ENCODE measurements at regions not wholly inside any gene's neighbourhood (a gene's known extent, or its start where the extent isn't known, plus 50 kb on each side); places are given as distances from the start of the nearest gene placed in this dataset.

DNA sequence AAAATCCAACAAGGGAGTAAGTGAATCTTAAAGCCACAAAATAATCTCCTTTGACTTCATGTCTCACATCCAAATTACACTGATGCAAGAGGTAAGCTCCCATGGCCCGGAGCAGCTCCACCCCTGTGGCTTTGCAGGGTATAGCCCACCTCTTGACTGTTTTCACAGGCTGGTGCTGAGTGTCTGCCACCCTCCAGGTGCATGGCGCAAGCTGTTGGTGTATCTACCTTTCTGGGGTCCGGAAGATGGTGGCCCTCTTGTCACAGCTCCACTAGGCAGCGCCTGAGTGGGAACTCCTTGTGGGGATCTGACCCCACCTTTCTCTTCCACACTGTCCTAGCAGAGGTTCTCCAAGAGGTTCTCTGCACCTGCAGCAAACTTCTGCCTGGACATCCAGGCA lies 1051.1 kb upstream of the CDH6 start:
- Histone ChIP-seq H4K8ac (ENCODE audit: extremely low read depth, insufficient read depth, low read length) (no peak overlapping the region), H3K18ac (ENCODE audit: extremely low read depth, low read length) (no peak overlapping the region), H3K4me2 (ENCODE audit: insufficient read depth in 1 of 2, low read depth in 2 of 2, low read length in 2 of 2) (no peak overlapping the region), H3K23me2 (ENCODE audit: low read depth, low read length) (no peaks in the 10 kb centered on the region), H2BK5ac (ENCODE audit: low read depth, low read length) (no peak overlapping the region), H3K79me1 (ENCODE audit: low read depth, low read length) (no peaks in the 10 kb centered on the region), H2BK120ac (replicated peaks; ENCODE audit: low read depth, low read length) (no peak overlapping the region), H2BK15ac (ENCODE audit: low read length) (no peak overlapping the region), H3K27ac (ENCODE audit: low read depth, low read length) (no peak overlapping the region), H2AFZ (ENCODE audit: low read length) (no peak overlapping the region), H3K9ac (replicated peaks in 1 of 4; ENCODE audit: extremely low read depth in 1 of 4, low read depth in 3 of 4, low read length in 3 of 4) (no peak overlapping the region), H3K56ac (replicated peaks; ENCODE audit: insufficient read length, low read depth, low read length) (no peak overlapping the region), H3K4me3 (ENCODE audit: extremely low read depth in 1 of 4, insufficient read depth in 2 of 4, low read depth in 3 of 4, low read length in 4 of 4) (no peak overlapping the region), H3K4me1 (replicated peaks in 1 of 4; ENCODE audit: control insufficient read depth in 3 of 4, insufficient read depth in 4 of 4, low read length in 3 of 4) (no peaks in the 10 kb centered on the region; a peak in 1 of 7 replicates), H3K9me3 (ENCODE audit: insufficient read depth in 2 of 2, low read depth in 1 of 2, low read length in 1 of 2) (peaks cover 15 to 16% of the 10 kb centered on the region in 2 experiments), H3K36me3 (ENCODE audit: control insufficient read depth in 2 of 4, insufficient read depth in 4 of 4, low read length in 3 of 4) (no peaks in the 10 kb centered on the region), H3K27me3 (replicated peaks in 1 of 4; ENCODE audit: control insufficient read depth in 3 of 4, extremely low read depth in 1 of 4, insufficient read depth in 3 of 4, low read length in 3 of 4) (no peaks in the 10 kb centered on the region), H3K4ac (replicated peaks; ENCODE audit: insufficient read length, low read depth, low read length) (no peak overlapping the region), H3K23ac (ENCODE audit: insufficient read length) (no peak overlapping the region), H2AK5ac (ENCODE audit: low read depth, low read length) (no peak overlapping the region), H3K79me2 (ENCODE audit: control insufficient read depth in 1 of 2, insufficient read depth in 2 of 2, low read length in 2 of 2) (no peaks in the 10 kb centered on the region), H4K20me1 (replicated peaks in 1 of 2; ENCODE audit: control insufficient read depth in 1 of 2, insufficient read depth in 2 of 2, low read length in 2 of 2) (no peaks in the 10 kb centered on the region), H3K14ac (ENCODE audit: insufficient read length) (no peak overlapping the region), H2BK20ac (ENCODE audit: low read length) (no peak overlapping the region), H4K91ac (replicated peaks; ENCODE audit: insufficient read length, low read length) (no peak overlapping the region), H2BK12ac (ENCODE audit: low read depth, low read length) (no peak overlapping the region), H4K5ac (ENCODE audit: insufficient read length, low read depth, low read length) (no peak overlapping the region)
- DNase-seq (ENCODE audit: low read depth in 1 of 2, low spot score in 2 of 2) (no peak), FAIRE-seq (no peak)
- ChIA-PET CTCF (ENCODE audit: partially characterized antibody) (interaction anchor here (1.2 kb wide), 1 partner anchor 68 kb away, joined by 3 read pairs; no protein-coding TSS in a partner anchor), POLR2A (ENCODE audit: partially characterized antibody) (no interaction called here)
- 83% methylated on average over 4 of the region's 4 CpGs; no CpG with 5 or more reads in 1 of the 2 experiments for WGBS, 2 experiments (ENCODE audit: extremely low coverage in 1 of 2, insufficient coverage in 1 of 2, insufficient read length in 1 of 2, insufficient replicate concordance in 2 of 2, low coverage in 1 of 2, low lambda C conversion rate in 2 of 2, missing lambda C conversion rate in 1 of 2)
- TF ChIP-seq ATF2 (IDR thresholded peaks at IDR 0.05; ENCODE audit: low read length): no peak
- TF ChIP-seq ZNF274 (IDR thresholded peaks at IDR 0.05; ENCODE audit: borderline replicate concordance, extremely low read depth, low read length): no peak
- TF ChIP-seq CTCF (IDR thresholded peaks at IDR 0.05; ENCODE audit: control extremely low read depth in 1 of 3, insufficient read depth in 1 of 3, low read depth in 1 of 3, low read length in 3 of 3): no peak
- TF ChIP-seq, protein P1, sequence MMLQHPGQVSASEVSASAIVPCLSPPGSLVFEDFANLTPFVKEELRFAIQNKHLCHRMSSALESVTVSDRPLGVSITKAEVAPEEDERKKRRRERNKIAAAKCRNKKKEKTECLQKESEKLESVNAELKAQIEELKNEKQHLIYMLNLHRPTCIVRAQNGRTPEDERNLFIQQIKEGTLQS (IDR thresholded peaks at IDR 0.05; ENCODE audit: insufficient read depth, low read depth, low read length): no peak
- no peak for TF ChIP-seq EP300 (IDR thresholded peaks at IDR 0.05; ENCODE audit: borderline replicate concordance in 1 of 2, low read depth in 2 of 2, low read length in 2 of 2)
- no peak for TF ChIP-seq TCF12 (IDR thresholded peaks at IDR 0.05; ENCODE audit: low read depth, low read length)
- no peak for TF ChIP-seq POLR2AphosphoS5 (IDR thresholded peaks at IDR 0.05; ENCODE audit: low read depth, low read length)
- TF ChIP-seq YY1 (IDR thresholded peaks at IDR 0.05; ENCODE audit: low read depth, low read length): no peak
- TF ChIP-seq EZH2 (IDR thresholded peaks at IDR 0.05; ENCODE audit: low read depth, low read length, severe bottlenecking): no peak

Data from H1 (cell line).